ENCODE measurements at regions not wholly inside any gene's neighbourhood (a gene's known extent, or its start where the extent isn't known, plus 50 kb on each side); places are given as distances from the start of the nearest gene placed in this dataset.

DNA sequence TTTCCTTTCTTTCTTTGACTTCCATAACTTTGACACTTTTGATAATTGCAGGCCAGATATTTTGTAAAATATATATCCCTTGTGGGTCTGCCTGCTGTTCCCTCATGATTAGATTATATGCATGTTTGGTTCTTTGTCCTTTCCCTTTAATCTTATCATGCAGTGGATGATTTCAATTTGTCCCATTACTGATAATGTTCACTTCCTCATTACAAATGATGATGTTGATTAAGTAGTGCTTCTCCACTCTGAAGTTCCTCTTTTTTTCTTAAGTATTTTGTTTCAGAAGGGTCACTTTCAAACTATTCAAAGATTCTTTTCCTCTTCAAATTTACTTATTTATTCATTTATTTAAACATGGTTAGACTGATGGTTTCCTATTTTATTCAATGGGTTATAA lies 898.1 kb downstream of the XPNPEP1 start:
- no peak overlapping the region for H3K4me2 ChIP-seq
- no peaks in the 10 kb centered on the region for H3K4me1 ChIP-seq (ENCODE audit: low read depth, poor library complexity, severe bottlenecking)
- H3K79me2 ChIP-seq (ENCODE audit: insufficient read depth, low read depth): no peaks in the 10 kb centered on the region
- H3K27me3 ChIP-seq (ENCODE audit: insufficient read depth, low read depth): no peaks in the 10 kb centered on the region
- no peaks in the 10 kb centered on the region for H4K20me1 ChIP-seq (ENCODE audit: insufficient read depth)
- no peak overlapping the region for H3K27ac ChIP-seq
- TF ChIP-seq, protein P1, sequence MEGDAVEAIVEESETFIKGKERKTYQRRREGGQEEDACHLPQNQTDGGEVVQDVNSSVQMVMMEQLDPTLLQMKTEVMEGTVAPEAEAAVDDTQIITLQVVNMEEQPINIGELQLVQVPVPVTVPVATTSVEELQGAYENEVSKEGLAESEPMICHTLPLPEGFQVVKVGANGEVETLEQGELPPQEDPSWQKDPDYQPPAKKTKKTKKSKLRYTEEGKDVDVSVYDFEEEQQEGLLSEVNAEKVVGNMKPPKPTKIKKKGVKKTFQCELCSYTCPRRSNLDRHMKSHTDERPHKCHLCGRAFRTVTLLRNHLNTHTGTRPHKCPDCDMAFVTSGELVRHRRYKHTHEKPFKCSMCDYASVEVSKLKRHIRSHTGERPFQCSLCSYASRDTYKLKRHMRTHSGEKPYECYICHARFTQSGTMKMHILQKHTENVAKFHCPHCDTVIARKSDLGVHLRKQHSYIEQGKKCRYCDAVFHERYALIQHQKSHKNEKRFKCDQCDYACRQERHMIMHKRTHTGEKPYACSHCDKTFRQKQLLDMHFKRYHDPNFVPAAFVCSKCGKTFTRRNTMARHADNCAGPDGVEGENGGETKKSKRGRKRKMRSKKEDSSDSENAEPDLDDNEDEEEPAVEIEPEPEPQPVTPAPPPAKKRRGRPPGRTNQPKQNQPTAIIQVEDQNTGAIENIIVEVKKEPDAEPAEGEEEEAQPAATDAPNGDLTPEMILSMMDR (conservative IDR thresholded peaks at IDR 0.05; ENCODE audit: low read depth, low read length): no peak
- H2AFZ ChIP-seq (ENCODE audit: low read depth): no peak overlapping the region
- H3K36me3 ChIP-seq (ENCODE audit: insufficient read depth): no peaks in the 10 kb centered on the region
- H3K4me3 ChIP-seq (IDR thresholded peaks at IDR 0.05; ENCODE audit: insufficient read depth, low read depth, low read length): no peak overlapping the region
- no peak overlapping the region for H3K9ac ChIP-seq

DNA sequence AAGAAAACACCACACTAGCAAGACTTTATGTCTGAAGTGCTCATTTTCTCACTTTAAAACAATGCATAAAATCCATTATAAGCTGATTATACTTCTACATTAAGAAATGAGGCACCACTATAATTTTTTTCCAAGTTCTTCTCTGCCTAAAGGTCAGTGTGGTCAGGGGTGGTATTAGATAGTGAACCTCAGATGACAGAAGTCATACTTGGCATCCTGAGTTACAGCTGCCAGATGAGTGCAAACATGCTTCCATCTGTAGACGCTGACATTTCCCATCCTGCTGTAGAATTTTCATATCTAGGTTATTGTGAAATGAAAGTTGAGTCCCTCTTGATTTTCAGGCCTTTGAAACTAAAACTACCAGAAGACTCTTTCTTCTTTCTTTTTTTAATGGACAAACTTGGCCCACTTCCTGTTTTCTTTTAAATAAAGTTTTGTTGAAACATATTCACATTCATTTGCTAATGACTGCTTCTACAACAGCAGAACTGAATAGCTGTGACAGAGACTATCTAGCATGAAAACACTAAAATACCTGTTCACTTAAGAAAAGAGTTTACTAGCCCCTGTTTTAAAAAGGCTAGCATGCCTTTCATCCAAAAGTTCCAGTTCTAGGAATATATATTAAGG lies 900.8 kb downstream of the XPNPEP1 start:
- no peak overlapping the region for H3K9ac ChIP-seq
- no peaks in the 10 kb centered on the region for H3K4me1 ChIP-seq (ENCODE audit: low read depth, poor library complexity, severe bottlenecking)
- no peak overlapping the region for H2AFZ ChIP-seq (ENCODE audit: low read depth)
- no peak overlapping the region for H3K4me2 ChIP-seq
- TF ChIP-seq, protein P1 (conservative IDR thresholded peaks at IDR 0.05; ENCODE audit: low read depth, low read length): no peak
- no peak overlapping the region for H3K4me3 ChIP-seq (IDR thresholded peaks at IDR 0.05; ENCODE audit: insufficient read depth, low read depth, low read length)
- H3K36me3 ChIP-seq (ENCODE audit: insufficient read depth): no peaks in the 10 kb centered on the region
- H3K79me2 ChIP-seq (ENCODE audit: insufficient read depth, low read depth): no peaks in the 10 kb centered on the region
- H4K20me1 ChIP-seq (ENCODE audit: insufficient read depth): no peaks in the 10 kb centered on the region
- no peaks in the 10 kb centered on the region for H3K27me3 ChIP-seq (ENCODE audit: insufficient read depth, low read depth)
- no peak overlapping the region for H3K27ac ChIP-seq

DNA sequence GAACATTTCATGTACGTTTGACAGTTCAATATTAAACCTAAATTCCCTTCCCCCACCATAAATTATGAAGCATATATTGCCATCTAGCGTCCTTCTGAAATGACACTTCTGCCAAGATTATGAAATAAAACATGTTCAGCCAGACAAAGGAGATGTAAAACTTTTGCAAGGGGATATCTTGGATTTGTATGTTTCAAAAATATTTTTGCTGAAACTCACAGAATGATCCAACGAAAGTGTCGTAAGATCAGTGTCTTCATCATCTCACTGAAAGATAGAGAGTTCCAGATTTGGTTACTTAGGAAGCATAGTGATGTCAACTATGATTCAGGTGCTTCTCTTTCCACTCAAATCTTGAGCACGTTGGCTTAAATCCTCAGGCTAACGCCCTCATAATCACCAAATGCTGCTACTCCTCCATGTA lies 904.3 kb downstream of the XPNPEP1 start:
- H3K27me3 ChIP-seq (ENCODE audit: insufficient read depth, low read depth): no peaks in the 10 kb centered on the region
- TF ChIP-seq, protein P1 (conservative IDR thresholded peaks at IDR 0.05; ENCODE audit: low read depth, low read length): no peak
- H2AFZ ChIP-seq (ENCODE audit: low read depth): no peak overlapping the region
- H3K27ac ChIP-seq: no peak overlapping the region
- H3K9ac ChIP-seq: no peak overlapping the region
- H3K79me2 ChIP-seq (ENCODE audit: insufficient read depth, low read depth): no peaks in the 10 kb centered on the region
- no peak overlapping the region for H3K4me2 ChIP-seq
- no peak overlapping the region for H3K4me3 ChIP-seq (IDR thresholded peaks at IDR 0.05; ENCODE audit: insufficient read depth, low read depth, low read length)
- H3K4me1 ChIP-seq (ENCODE audit: low read depth, poor library complexity, severe bottlenecking): no peaks in the 10 kb centered on the region
- H3K36me3 ChIP-seq (ENCODE audit: insufficient read depth): no peaks in the 10 kb centered on the region
- no peaks in the 10 kb centered on the region for H4K20me1 ChIP-seq (ENCODE audit: insufficient read depth)

DNA sequence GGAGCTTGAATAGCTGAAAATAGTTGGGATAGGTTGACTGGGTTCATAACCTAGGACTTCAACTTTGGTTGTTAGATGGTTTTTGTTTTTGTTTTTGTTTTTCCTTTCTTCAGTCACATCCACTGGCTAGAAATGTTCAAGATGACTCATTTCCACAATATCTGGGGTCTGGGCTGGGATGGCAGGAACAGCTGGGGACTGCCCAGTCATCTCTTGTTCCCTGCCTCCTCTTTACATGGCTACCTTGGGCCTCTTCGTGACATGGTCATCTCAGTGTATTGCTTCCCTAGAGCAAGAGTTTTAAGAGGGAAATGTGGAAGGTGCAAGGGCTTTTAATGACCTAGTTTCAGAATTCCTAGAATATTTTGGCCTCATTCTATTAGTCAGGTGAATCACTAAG lies 915.8 kb downstream of the XPNPEP1 start:
- Histone ChIP-seq H3K79me2 (ENCODE audit: insufficient read depth, low read depth) (no peaks in the 10 kb centered on the region), H3K4me2 (no peak overlapping the region), H2AFZ (ENCODE audit: low read depth) (no peak overlapping the region), H4K20me1 (ENCODE audit: insufficient read depth) (no peaks in the 10 kb centered on the region), H3K27me3 (ENCODE audit: insufficient read depth, low read depth) (no peaks in the 10 kb centered on the region), H3K36me3 (ENCODE audit: insufficient read depth) (no peaks in the 10 kb centered on the region), H3K4me1 (ENCODE audit: low read depth, poor library complexity, severe bottlenecking) (no peaks in the 10 kb centered on the region), H3K4me3 (IDR thresholded peaks at IDR 0.05; ENCODE audit: insufficient read depth, low read depth, low read length) (no peak overlapping the region), H3K9ac (no peak overlapping the region), H3K27ac (no peak overlapping the region)
- TF ChIP-seq, protein P1 (conservative IDR thresholded peaks at IDR 0.05; ENCODE audit: low read depth, low read length): no peak

Measured in KMS-11 (cell line).